Right ventricle myocardium superior (tissue), 1 donor: ENCODE measurements at regions not wholly inside any gene's neighbourhood (a gene's known extent, or its start where the extent isn't known, plus 50 kb on each side); places are given as distances from the start of the nearest gene placed in this dataset.
A peak's percentile ranks its signal among the peaks of the same experiment; 100 is the strongest.

Source experiments
- ATAC-seq: fragments of 200-7000 bp; cut with Tn5 transposase; one replicate; pipeline ENCODE4 v1.9.1; 2020; ENCODE audit warnings: mild to moderate bottlenecking; ENCODE audit not compliant: poor library complexity
- DNase-seq: peaks from one replicate; pipeline ENCODE4 v3.0.0-alpha.2; 2020
- intact Hi-C: fragments of 100-400 bp; cut with DNase I; formaldehyde crosslinking; loops from one replicate; pipeline ENCODE4 v1.11.2; 2022
- donor health status: DM: no; HTN: yes; CAD: no; lungs with severe emphysema.

GRCh38 chr7:116434820-116435341 is 64.7 kb upstream of the CAV2 start:
- ATAC-seq (no peak), DNase-seq (no peak)
- intact Hi-C loops = loop anchor here (5.0 kb wide), 1 partner anchor 78 kb away; no protein-coding TSS in a partner anchor

- intact Hi-C loops = loop anchor here (5.0 kb wide), 1 partner anchor 79 kb away; no protein-coding TSS in a partner anchor
- no peak for ATAC-seq
- no peak for DNase-seq
Measured at GRCh38 chr7:116436305-116436826, 63.2 kb upstream of the CAV2 start.

- no peak for ATAC-seq
- intact Hi-C loops = loop anchor here (5.0 kb wide), 1 partner anchor 81 kb away; no protein-coding TSS in a partner anchor
Measured at GRCh38 chr7:116438267-116438666, 61.3 kb upstream of the CAV2 start.

GRCh38 chr7:116439005-116439404 is 60.5 kb upstream of the CAV2 start:
- intact Hi-C loops = loop anchor here (5.0 kb wide), 1 partner anchor 82 kb away; no protein-coding TSS in a partner anchor
- no peak for ATAC-seq
- DNase-seq = no peak

More at GRCh38 chr7:116438267-116438666, 61.3 kb upstream of the CAV2 start:
- no peak for DNase-seq

- no peak for DNase-seq
- peak; percentile 92 for ATAC-seq
- intact Hi-C loops = loop anchor here (5.0 to 10.0 kb wide), 3 partner anchors 55 to 165 kb away; partner anchors contain the start of gene CAV2
Measured at GRCh38 chr7:116439841-116440549, 59.5 kb upstream of the CAV2 start.

GRCh38 chr7:116441534-116441933 is 58.0 kb upstream of the CAV2 start:
- no peak for DNase-seq
- intact Hi-C loops = loop anchor here (10.0 kb wide), 2 partner anchors 53 to 167 kb away; partner anchors contain the start of gene CAV2
- ATAC-seq = no peak

GRCh38 chr7:116443101-116443523 is 56.4 kb upstream of the CAV2 start:
- DNase-seq (no peak), ATAC-seq (no peak)
- intact Hi-C loops = loop anchor here (10.0 kb wide), 2 partner anchors 52 to 168 kb away; partner anchors contain the start of gene CAV2

GRCh38 chr7:116443646-116444045 is 55.9 kb upstream of the CAV2 start:
- ATAC-seq (no peak), DNase-seq (no peak)
- intact Hi-C loops = loop anchor here (10.0 kb wide), 2 partner anchors 51 to 169 kb away; partner anchors contain the start of gene CAV2

GRCh38 chr7:116445447-116446211 is 53.9 kb upstream of the CAV2 start:
- no peak for ATAC-seq
- no peak for DNase-seq
- intact Hi-C loops = loop anchor here (10.0 kb wide), 2 partner anchors 49 to 171 kb away; partner anchors contain the start of gene CAV2

- ATAC-seq (no peak), DNase-seq (no peak)
- intact Hi-C loops = loop anchor here (10.0 kb wide), 2 partner anchors 48 to 172 kb away; partner anchors contain the start of gene CAV2
Measured at GRCh38 chr7:116446212-116446855, 53.2 kb upstream of the CAV2 start.

GRCh38 chr7:116447436-116447835 is 52.1 kb upstream of the CAV2 start:
- intact Hi-C loops = loop anchor here (10.0 kb wide), 2 partner anchors 47 to 173 kb away; partner anchors contain the start of gene CAV2
- ATAC-seq (no peak), DNase-seq (no peak)

- peak; percentile 58 for ATAC-seq
- intact Hi-C loops = loop anchor here (10.0 kb wide), 2 partner anchors 47 to 173 kb away; partner anchors contain the start of gene CAV2
- DNase-seq = no peak
Measured at GRCh38 chr7:116447966-116448839, 51.3 kb upstream of the CAV2 start.

- DNase-seq (no peak), ATAC-seq (peak; percentile 46)
- intact Hi-C loops = loop anchor here (10.0 kb wide), 2 partner anchors 45 to 175 kb away; partner anchors contain the start of gene CAV2
Measured at GRCh38 chr7:116449441-116449840, 50.1 kb upstream of the CAV2 start.
